NCI-H2107 treated with DMSO at 0.1 percent for 48 hours (cell line): ENCODE measurements at regions not wholly inside any gene's neighbourhood (a gene's known extent, or its start where the extent isn't known, plus 50 kb on each side); places are given as distances from the start of the nearest gene placed in this dataset.

Experiments
- DNase-seq: peaks from one replicate; lab custom pipeline; 2025; ENCODE audit not compliant: unreplicated experiment; lab: John Stamatoyannopoulos, UW

- no peak for DNase-seq
Observed at GRCh38 chr2:222146488-222146887, 152.3 kb downstream of the PAX3 start.

GRCh38 chr2:222142027-222142426 lies 156.8 kb downstream of the PAX3 start:
- no peak for DNase-seq

- no peak for DNase-seq
Observed at GRCh38 chr2:222136106-222136630, 162.6 kb downstream of the PAX3 start.

GRCh38 chr2:222134654-222135053 lies 164.1 kb downstream of the PAX3 start:
- no peak for DNase-seq

- no peak for DNase-seq
Observed at GRCh38 chr2:222133897-222134296, 164.9 kb downstream of the PAX3 start.

- DNase-seq, result no peak
Observed at GRCh38 chr2:222130855-222131254, 167.9 kb downstream of the PAX3 start.

GRCh38 chr2:222127660-222128059 lies 171.1 kb downstream of the PAX3 start:
- DNase-seq, result no peak

- DNase-seq, result no peak
Observed at GRCh38 chr2:222120933-222121332, 177.9 kb downstream of the PAX3 start.

- no peak for DNase-seq
Observed at GRCh38 chr2:222115296-222115695, 183.5 kb downstream of the PAX3 start.

GRCh38 chr2:222108957-222109585 lies 189.7 kb downstream of the PAX3 start:
- DNase-seq, result no peak

- no peak for DNase-seq
Observed at GRCh38 chr2:222108497-222108896, 190.3 kb downstream of the PAX3 start.

GRCh38 chr2:222105046-222105445 lies 193.8 kb downstream of the PAX3 start:
- no peak for DNase-seq

GRCh38 chr2:222102575-222103349 lies 196.0 kb downstream of the PAX3 start:
- DNase-seq, result no peak

- no peak for DNase-seq
Observed at GRCh38 chr2:222100704-222101699, 197.8 kb downstream of the PAX3 start.

GRCh38 chr2:222088561-222088960 lies 210.2 kb downstream of the PAX3 start:
- DNase-seq, result no peak

- DNase-seq, result no peak
Observed at GRCh38 chr2:222087998-222088397, 210.8 kb downstream of the PAX3 start.

- no peak for DNase-seq
Observed at GRCh38 chr2:222082201-222082600, 216.6 kb downstream of the PAX3 start.

- DNase-seq, result no peak
Observed at GRCh38 chr2:222080141-222080540, 218.7 kb downstream of the PAX3 start.

- peak; percentile 46 for DNase-seq
Observed at GRCh38 chr2:222076973-222077690, 221.7 kb downstream of the PAX3 start.

GRCh38 chr2:222074674-222075073 lies 224.1 kb downstream of the PAX3 start:
- no peak for DNase-seq

GRCh38 chr2:222071911-222072310 lies 226.9 kb downstream of the PAX3 start:
- DNase-seq, result no peak
